ENCODE measurements at regions not wholly inside any gene's neighbourhood (a gene's known extent, or its start where the extent isn't known, plus 50 kb on each side); places are given as distances from the start of the nearest gene placed in this dataset.

DNA sequence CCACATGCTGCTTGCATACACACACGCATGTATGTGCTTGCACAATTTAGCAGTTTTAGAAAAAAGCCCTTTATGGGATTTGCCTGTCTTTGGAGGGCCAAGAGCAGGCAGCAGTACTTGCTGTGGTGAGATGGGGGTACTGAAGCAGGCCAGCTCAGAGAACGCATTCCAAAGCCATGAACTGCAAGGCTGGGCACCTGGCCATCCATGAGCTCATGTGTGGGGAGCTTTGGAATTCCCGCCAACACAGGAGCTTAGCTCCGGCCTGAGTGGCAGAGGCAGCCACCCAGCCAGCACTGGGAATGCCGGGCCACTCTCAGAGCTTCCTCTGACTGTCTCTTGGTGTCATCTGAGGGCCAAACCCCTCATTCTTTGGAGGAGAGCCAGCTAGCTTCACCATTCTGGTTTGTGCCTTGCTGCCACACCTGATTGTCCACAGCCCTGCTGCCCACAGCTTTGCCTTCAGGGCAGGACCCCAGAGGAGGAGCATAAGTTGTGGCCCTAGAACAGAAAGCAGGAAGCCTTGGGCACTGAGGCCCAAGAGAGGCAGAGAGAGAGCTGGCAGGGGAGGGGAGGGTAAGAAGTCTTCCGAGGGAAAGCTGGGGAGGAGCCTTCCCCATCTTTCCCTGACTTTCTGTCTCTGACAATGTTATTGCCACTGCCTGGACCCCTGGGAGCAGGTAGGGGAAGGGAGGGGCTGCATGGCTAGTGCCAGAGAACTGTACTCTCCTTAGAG, 92.1 kb upstream of the POU3F1 start:
- DNase-seq (ENCODE audit: low read depth, low spot score), result no peak

DNA sequence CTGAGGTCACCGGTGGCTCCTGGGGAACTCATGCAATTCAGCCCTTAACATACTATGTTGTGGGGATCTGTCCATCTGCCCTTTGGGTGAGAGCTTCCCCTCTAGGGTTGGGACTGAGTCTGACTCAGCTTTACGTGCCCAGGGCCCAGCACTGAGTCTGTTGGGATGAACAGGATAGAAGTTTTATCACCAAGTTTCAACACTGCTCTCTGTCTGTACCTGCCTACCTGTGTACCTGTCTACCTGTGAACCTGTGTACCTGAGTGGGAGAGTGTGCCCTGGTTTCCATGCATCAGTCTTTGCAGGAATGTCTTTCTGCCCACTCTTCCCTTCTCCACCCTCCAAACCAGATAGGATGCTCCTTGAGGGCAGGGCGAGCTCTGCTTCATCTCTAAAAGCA, 90.6 kb upstream of the POU3F1 start:
- no peak for DNase-seq (ENCODE audit: low read depth, low spot score)

DNA sequence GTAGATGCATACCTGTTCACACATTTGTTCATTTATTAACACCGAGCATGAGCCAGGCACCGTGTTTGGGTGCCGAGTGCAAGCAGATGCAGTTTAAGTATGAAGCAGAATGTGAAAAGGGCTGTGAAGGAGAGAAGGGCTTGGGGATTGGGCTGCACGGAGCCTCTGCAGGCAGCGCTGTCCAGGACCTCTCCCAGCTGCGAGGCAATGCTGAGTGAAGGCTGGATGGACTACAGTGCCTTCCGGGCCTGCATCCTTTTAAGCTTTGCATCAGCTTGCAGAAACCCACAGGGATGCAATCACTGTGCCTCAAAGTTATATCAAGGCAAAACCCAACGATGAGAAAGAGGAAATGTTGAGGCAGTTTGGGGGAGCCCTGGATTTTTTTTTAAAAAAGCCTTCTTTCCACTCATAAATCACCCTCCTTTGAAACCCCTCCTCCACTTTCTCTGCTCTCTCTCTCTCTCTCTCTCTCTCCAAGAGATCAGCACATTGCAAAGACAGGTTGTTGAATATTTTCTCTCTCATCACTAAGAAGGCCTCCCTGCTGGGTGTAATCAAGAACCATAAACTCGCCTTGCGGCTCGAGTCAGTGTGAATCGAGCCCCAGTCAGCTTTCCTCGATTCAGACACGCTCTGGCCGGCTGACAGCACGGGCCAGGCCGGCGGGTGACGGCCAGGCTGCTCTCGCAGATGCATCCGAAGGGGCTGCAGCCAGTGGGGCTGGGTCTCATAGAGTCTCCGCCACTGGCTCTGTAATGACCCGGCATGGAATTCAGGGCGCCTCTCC, 89.2 kb upstream of the POU3F1 start:
- no peak for DNase-seq (ENCODE audit: low read depth, low spot score)

DNA sequence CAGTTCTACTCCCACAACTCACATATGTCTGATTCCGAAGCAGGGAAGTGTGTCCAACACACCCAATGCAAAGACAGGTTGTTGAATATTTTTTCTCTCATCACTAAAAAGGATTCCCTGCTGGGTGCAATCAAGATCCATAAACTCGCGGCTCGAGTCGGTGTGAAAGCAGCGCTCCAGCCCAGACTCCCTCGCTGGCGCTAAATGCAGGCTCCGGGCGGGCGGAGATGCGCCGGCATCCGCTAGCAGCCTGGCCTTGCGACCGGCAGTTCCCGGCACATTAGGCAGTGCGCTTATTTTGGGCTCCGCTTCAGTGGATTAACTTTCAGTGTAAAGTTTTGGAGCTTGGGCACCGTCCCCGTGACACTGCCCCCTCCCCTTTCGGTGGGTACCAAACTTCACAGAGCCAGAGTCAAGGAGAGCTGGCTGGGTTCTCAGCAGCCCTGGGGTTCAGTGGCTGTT, 87.7 kb upstream of the POU3F1 start:
- DNase-seq (ENCODE audit: low read depth, low spot score), result no peak

DNA sequence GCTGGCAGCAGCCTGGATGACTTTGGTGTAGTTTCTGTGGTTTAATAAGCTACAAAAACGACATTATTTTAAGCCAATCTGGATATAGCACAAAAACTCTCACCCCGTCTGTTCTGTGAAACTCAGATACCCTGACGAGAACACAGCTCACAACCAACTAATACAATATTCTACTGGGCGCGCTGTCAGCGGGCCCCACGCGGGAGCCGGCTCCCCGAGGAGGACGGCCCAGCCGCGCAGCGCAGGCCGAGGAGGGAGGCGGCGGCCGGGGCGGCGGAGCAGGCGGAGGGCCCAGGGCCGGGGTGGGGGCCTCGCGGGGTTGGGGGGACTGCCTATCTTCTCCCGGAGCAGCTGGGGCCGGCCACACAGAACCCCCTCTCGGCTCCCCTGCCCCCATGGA, 87.2 kb upstream of the POU3F1 start:
- no peak for DNase-seq (ENCODE audit: low read depth, low spot score)

DNA sequence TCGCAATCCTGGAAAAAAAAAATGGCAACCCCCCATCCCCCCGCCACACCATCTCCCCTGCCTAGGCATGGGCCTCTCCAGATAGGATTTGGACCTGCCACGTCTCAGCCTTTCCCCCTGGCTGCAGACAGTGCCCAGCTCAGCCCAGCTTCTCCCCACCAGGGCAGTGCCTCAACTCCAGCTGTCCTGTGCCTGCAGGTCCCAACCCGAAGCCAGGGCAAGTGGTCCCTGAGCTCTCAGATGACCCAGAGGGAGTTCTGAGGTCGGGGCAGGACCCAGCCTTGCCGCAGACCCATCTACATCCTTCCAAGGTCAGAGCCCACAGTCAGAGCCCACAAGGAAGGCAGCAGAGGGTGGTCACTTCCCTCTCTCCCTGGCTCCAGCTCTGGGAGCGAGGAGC, 86.7 kb upstream of the POU3F1 start:
- no peak for DNase-seq (ENCODE audit: low read depth, low spot score)

DNA sequence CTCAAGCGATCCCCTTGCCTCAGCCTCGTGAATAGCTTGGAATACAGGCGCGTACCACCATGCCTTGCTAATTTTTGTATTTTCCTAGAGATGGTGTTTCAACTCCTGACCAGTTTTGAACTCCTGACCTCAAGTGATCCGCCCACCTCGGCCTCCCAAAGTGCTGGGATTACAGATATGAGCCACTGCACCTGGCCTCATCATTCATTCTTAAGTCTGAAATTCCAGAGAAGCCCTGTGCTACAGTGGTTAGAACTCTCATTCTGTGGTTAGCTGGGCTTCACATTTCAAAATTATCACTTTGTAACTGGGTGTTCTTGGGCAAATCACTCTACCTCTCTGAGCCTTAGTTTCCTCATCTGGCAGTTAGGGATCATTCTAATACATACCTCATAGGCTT, 86.1 kb upstream of the POU3F1 start:
- no peak for DNase-seq (ENCODE audit: low read depth, low spot score)

DNA sequence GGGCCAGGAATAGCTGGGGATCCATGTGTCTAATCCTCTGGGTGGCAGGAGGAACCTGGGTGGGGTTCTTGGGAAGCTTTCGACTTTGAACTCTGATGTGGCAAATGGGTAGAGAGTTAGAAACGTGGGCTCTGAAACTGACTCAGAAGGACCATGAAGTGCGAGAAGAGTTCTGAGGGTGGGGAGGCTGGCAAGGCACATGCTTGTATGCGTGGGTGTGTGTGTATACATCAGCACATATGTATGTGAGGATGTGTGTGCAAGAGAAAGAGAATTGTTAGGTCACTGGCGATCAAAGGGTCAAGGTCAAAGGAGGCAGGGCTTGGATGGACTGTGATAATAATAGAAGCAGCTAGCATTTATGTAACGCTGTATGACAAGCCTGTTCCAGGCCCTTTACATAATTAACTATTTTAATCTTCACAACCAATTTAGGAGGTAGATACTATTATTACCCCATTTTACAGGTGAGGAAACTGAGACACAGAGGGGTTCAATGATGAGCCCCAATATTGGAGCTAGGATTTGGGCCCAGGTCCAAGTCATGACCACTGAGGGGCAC, 84.5 kb upstream of the POU3F1 start:
- DNase-seq (ENCODE audit: low read depth, low spot score), result no peak

DNA sequence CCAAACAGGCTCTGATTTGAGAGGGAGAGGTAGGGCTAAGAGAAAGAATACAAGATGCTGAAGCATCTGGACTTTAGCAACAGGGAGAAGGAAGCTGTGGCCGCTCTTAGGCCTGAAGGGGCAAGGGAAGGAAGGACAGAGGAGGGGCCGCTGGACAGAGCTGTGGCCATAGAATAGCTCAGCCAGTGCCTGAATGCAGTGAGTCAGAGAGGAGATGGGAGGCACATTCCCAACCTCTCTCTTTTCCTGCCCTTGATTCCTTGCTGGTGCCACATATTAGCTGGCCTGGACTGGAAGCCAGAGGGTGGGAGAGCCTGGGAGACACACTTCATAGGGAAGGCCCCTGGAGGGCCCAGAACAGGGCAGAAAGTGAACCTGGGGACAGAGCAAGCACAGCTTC, 83.4 kb upstream of the POU3F1 start:
- no peak for DNase-seq (ENCODE audit: low read depth, low spot score)

DNA sequence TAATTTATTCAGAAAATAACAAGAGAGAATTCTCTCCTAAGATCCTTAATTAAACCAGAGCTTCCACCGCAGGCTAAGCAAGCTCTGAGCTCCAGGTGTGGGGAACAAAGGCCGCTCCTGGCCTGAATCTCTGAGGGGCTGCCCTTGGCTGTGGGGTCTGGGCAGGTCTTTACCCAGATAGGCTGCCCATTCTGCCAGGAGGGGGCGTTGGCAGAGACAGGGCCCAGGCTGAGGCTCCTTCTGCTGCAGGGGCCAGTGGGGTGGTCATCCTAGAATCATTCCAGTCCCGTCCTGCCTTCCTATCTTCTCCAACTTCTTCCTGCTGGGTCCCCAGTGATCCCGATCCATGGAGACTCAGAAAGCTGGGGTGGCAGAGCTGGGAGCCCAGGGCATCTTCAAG, 82.9 kb upstream of the POU3F1 start:
- DNase-seq (ENCODE audit: low read depth, low spot score), result no peak

DNA sequence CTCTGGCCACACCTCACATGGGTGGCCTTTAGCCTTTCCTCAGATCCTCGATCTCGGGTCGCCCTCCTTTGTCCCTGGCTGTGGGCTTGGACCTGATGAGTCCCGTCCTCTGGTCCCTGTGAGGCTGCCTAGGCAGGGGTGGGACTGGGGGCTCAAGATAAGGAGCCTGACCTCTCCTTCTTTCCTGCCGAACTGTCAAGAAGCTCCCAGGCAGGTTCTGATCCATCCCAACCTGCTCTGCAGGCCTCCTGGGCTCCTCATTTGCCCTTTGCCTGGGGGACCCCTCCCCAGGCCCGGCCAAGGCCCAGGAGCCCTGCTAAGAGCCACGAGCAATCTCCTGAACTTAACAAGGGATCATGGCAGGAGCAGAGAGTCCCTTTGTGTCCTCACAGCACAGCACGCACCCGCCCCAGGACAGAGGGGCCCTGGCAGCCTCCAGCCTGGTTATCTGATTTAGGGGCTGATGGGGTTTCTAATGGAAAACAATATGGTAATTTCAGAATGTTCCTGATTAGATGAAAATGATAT, 82.4 kb upstream of the POU3F1 start:
- no peak for DNase-seq (ENCODE audit: low read depth, low spot score)

DNA sequence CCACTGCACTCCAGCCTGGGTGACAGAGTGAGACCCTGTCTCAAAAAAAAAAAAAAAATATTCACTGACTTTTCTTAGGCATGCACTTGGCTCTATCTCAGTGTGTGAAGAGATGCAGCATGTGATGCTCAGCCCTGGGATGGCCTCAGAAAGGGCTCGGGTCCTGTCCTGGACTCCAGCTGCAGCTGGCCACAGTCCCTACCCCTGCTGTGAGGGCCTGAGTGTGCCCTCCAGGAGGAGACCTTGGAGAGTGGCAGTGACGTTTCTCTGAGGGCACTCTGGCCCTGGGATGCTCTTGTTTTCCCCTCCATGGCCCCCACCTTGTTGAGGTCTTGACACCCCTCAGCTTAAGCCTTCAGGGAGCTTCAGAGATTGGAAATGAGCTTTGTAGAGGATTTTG, 81.9 kb upstream of the POU3F1 start:
- DNase-seq (ENCODE audit: low read depth, low spot score), result no peak

DNA sequence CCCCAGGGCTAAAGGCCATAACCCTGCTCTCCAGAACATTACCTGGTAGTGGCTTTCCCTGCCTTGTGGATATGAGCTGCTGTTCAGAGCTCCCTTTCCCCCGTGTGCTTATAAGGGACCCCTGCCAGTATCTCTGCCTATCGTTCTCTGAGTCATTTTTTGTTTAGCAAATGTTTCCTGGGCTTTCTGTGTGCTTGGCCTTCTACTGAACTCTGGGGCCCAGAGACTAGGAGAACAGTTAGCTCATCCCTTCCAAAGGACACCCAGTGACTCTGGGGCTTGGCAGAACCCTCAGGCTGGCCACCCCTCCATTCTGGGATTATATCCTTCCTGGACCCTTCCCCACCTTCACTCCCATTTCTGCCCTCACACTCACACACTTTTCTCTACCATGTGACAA, 80.8 kb upstream of the POU3F1 start:
- DNase-seq (ENCODE audit: low read depth, low spot score), result no peak

DNA sequence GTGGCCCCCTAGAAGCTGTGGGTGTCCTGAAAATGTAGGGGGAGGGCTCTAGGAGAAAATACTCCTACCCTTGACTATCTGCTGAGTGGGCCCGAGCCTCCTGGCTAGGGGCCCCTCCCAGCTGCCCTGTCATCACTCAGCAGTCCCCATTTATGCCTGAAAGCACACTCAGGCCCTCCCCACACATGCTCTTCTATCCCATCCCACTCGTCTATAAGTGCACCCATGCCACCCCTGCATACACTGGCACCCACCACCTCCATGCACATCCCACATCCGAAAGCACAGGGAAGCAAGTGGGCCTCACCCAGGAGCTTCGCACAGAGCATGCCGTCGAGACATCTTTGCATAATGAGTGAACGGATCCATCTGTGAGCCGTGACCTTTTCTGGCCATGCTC, 80.4 kb upstream of the POU3F1 start:
- DNase-seq (ENCODE audit: low read depth, low spot score), result no peak

DNA sequence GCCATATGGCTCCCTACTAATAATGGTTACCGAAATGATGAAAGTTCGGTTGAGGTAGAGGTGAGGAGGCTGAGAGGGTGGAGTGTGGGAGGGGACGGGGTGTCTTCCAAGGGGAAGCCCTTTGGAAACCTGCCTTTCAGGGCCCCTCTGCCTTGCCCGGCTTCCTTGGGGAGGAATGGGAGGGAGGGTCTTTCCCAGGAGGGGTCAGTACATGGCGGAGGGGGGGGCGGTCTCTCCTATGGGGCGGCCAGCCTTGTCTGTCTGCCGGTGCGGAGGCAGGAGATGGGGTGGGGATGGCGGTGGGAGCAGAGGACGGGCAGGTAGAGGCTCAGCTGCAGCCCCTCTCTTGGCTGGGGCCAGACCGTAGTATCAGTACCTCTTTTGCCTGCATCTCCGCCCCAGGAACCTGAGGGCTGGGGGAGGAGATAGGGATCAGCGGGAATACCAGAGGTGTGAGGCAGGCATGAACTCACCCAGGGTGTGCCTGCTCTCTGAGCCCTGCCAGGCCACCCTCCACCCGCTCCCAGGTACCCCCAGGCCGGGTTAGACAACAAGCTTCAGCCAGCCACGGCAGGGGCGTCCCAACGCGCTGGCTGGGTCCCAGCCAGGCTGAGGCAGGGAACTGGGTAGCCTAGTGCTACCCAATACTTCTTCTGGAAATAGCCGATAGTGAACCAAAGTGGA, 79.4 kb upstream of the POU3F1 start:
- no peak for DNase-seq (ENCODE audit: low read depth, low spot score)

DNA sequence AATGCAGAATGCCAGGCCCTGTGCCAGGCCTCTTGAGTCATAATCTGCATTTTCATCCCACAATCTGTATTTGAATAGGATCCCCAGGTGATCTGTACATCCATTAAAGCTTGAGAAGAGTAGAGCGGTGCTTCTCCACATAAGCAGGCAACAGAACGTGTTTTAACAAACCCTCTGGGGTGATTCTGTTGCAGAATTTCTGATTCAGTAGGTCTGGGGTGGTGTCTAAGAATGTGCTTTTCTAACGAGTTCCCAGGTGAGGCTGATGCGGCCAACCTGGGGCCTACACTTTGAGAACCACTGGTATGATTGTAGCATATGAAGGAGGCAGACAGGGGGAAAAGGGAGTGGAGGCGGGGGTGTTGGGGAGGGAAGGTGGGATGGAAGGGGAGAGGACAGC, 78.4 kb upstream of the POU3F1 start:
- DNase-seq (ENCODE audit: low read depth, low spot score), result no peak

DNA sequence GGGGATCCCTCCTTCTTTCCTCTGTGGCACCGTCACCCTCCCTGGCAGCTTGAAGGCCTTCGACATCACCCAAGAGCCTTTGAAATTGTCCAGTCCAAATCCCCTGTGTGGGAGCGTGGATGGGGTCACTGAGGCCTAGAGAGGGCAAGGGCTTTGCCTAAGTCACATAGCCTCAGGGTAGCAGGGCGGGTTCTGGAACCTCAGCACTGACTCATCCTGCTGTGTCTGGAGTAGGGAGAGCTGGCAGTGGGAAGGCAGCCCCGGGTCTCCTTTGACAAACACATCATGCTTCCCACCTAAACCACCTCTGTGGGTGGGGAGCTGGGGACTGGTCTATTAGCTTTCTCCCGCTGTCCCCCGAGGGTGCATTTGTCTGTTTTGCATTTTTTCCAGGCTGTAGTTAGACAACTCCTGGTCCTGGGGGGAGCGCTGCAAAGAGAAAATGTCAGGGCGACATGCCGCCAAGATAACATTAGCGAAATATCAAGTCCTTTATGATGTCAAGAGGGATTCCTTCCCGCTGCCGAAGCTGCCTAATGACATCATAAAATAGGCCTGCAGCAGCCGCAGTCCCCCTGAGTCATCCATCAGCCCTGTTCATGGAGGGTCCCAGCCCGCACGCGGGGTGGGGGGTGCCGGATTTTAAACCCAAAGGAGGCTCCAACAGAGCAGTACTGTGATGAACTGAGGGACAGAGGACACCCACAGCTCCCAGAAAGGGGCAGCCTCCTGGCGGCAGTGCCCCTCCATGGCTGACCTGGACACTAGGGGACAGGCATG, 77.0 kb upstream of the POU3F1 start:
- DNase-seq (ENCODE audit: low read depth, low spot score), result no peak

DNA sequence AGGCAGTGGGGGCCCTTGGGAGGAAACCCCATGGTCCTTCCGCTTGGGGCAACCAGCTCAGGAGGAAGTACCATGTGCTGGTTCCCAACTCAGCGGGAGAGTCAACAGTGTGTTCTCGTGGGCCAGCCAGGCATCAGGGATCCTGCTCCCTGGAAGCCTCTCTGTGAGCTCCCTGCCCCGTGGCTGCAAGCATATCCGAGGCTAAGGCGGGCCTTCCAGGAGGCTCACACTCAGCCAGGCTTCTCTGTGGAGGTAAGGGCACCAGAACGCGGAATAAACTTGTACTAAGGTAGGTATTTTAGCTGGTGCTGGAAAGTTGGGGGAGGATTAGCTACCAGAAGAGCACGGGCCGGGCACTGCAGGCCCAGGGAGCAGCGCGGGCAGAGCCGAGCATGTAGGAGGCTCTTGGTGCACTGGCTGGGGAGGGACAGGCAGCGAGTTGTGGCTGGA, 74.7 kb upstream of the POU3F1 start:
- DNase-seq (ENCODE audit: low read depth, low spot score), result no peak

DNA sequence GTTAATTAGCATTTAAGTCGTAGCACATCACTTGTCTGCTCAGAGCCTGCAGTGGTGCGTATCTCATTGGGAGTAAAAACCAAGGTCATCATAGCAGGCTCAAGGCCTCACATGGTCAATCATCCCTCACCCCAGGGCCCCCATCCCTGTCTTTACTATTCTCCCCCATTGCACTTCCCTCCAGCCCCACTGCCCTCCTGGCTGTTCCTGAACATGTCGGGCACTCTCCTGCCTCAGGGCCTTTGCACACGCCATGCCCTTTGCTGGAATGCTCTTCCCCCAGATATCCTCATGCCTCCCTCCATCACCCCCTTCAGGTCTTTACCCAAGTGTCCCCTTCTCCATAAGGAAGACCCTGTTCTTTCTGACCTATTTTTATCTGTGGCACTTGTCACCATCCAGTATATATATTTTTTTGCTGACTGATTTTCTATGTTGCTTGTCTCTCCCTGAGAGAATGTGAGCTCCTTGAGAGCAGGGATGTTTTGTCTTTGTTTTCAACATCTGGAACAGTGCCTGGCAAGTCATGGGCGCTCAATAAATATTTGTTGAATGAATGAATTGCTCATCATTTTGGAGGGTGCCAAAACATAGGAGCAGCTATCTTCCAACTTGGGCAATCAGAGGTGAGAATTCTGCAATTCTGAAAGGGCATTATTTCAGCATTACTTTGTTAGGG, 74.1 kb upstream of the POU3F1 start:
- DNase-seq (ENCODE audit: low read depth, low spot score), result no peak

DNA sequence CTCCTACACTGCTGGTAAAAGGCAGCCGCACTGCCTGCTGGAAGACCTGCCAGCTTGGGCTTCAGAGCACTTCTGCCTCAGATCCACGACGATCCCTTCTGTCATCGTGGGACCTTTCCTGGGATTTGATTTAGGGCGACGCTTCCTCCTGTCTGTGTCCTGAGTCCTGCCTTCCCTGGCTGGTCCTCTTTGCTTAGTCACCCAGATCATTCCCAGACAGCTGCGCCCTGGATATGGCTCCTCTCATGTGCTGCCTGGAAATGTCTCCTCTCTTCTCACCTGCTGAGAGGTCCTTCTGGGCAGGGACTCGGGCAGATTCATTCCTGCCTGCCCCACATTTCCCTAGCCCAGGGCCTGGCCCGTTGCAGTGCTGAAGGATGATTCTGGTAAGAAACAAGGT, 72.4 kb upstream of the POU3F1 start:
- DNase-seq (ENCODE audit: low read depth, low spot score), result no peak

DNA sequence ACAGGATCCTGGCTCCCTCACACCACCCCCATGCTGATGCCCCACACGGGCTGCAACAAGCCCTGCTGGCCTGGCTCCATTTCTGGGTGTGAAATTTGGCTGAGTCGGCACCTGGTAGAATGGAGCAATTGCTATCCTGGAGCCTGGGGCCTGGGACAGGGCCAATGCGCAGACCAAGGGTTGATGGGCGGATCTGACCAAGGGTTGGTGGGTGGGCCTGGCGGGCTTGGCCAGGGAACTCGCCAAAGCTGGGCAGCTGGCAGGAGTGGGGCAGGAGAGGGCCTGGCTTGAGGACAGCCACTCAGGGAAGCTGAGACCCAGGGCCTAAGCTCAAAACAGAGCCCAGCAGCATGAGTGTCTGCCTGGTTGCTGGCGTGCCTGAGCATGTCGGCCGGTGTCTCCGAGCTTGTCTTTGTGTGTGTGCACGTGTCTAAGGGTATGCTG, 70.9 kb upstream of the POU3F1 start:
- DNase-seq (ENCODE audit: low read depth, low spot score), result no peak

Measured in activated CD4-positive, CD25-positive, alpha-beta regulatory T cell treated with anti-CD3 and anti-CD28 coated beads, Interleukin-2, amount 50 U/mL, for 16 hours (primary cell).